ENCODE measurements at regions not wholly inside any gene's neighbourhood (a gene's known extent, or its start where the extent isn't known, plus 50 kb on each side); places are given as distances from the start of the nearest gene placed in this dataset.

GRCh38 chr11:8787372-8787771 lies 104.8 kb downstream of the RPL27A start:
- intact Hi-C loops (cut with DNase I) = no loop called here
- no peak overlapping the region for H3K27ac ChIP-seq
- ATAC-seq (no peak), DNase-seq (no peak)
- no peaks in the 10 kb centered on the region for H3K36me3 ChIP-seq
- no peak overlapping the region for H3K4me3 ChIP-seq
- peaks cover 14% of the 10 kb centered on the region for H3K4me1 ChIP-seq
- no peaks in the 10 kb centered on the region for H3K27me3 ChIP-seq
- TF ChIP-seq, protein P1, sequence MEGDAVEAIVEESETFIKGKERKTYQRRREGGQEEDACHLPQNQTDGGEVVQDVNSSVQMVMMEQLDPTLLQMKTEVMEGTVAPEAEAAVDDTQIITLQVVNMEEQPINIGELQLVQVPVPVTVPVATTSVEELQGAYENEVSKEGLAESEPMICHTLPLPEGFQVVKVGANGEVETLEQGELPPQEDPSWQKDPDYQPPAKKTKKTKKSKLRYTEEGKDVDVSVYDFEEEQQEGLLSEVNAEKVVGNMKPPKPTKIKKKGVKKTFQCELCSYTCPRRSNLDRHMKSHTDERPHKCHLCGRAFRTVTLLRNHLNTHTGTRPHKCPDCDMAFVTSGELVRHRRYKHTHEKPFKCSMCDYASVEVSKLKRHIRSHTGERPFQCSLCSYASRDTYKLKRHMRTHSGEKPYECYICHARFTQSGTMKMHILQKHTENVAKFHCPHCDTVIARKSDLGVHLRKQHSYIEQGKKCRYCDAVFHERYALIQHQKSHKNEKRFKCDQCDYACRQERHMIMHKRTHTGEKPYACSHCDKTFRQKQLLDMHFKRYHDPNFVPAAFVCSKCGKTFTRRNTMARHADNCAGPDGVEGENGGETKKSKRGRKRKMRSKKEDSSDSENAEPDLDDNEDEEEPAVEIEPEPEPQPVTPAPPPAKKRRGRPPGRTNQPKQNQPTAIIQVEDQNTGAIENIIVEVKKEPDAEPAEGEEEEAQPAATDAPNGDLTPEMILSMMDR (IDR thresholded peaks at IDR 0.05) = no peak
- no peaks in the 10 kb centered on the region for H3K9me3 ChIP-seq

GRCh38 chr11:8788616-8789015 lies 106.0 kb downstream of the RPL27A start:
- H3K9me3 ChIP-seq = no peaks in the 10 kb centered on the region
- no peak for ATAC-seq
- peaks cover 26% of the 10 kb centered on the region for H3K4me1 ChIP-seq
- TF ChIP-seq, protein P1 (IDR thresholded peaks at IDR 0.05) = no peak
- DNase-seq = no peak
- no peaks in the 10 kb centered on the region for H3K36me3 ChIP-seq
- no peaks in the 10 kb centered on the region for H3K27me3 ChIP-seq
- H3K27ac ChIP-seq = no peak overlapping the region
- H3K4me3 ChIP-seq = no peak overlapping the region
- intact Hi-C loops (cut with DNase I) = no loop called here

DNA sequence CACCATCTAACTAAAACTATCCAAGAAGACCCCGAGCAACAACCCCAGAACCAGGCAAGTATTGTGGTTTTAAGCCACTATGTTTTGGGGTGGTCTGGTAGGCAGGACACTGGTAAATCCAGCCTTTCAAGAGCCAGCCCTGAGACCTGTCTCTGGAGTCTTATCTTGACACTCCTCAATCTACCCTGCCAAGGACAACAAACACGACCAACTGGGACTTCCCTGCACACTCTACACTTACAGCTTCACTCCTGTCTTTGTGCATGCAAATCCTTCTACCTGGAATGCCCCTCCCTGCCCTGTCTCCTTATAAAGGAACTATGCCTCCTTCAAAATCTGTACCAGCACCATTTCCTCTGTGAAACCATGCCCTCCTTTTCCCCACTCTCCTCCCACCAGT lies 107.3 kb downstream of the RPL27A start:
- intact Hi-C loops (cut with DNase I) = no loop called here
- TF ChIP-seq, protein P1 (IDR thresholded peaks at IDR 0.05) = no peak
- H3K27ac ChIP-seq = no peak overlapping the region
- peaks cover 29% of the 10 kb centered on the region for H3K4me1 ChIP-seq
- ATAC-seq (peak; percentile 63), DNase-seq (no peak)
- no peak overlapping the region for H3K4me3 ChIP-seq
- H3K27me3 ChIP-seq = no peaks in the 10 kb centered on the region
- H3K9me3 ChIP-seq = no peaks in the 10 kb centered on the region
- no peaks in the 10 kb centered on the region for H3K36me3 ChIP-seq

DNA sequence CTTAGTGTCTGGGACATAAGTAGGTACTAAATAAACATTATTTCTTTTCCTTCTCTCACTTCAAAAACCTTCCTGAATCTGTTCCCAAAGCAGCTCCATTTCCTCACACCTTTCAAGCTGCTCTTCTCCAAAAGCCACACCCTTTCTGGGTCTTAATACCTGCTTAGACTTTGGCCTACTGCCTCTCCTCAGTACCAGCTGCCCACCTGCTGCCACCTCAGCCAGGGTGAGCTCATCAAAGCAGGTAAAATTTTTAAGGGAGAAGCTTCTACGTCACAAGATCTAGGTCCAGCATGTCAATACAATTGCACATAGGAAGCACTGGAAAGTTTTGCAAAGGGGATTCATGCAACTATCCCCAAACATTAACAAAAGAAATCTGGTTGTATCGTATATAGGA lies 108.4 kb downstream of the RPL27A start:
- H3K27me3 ChIP-seq = no peaks in the 10 kb centered on the region
- H3K4me3 ChIP-seq = no peak overlapping the region
- intact Hi-C loops (cut with DNase I) = no loop called here
- no peaks in the 10 kb centered on the region for H3K9me3 ChIP-seq
- DNase-seq (no peak), ATAC-seq (no peak)
- H3K36me3 ChIP-seq = no peaks in the 10 kb centered on the region
- H3K4me1 ChIP-seq = peaks cover 29% of the 10 kb centered on the region
- no peak overlapping the region for H3K27ac ChIP-seq
- TF ChIP-seq, protein P1 (IDR thresholded peaks at IDR 0.05) = no peak

GRCh38 chr11:8792710-8793109 lies 110.1 kb downstream of the RPL27A start:
- Histone ChIP-seq H3K36me3 (no peaks in the 10 kb centered on the region), H3K4me3 (no peak overlapping the region), H3K27me3 (no peaks in the 10 kb centered on the region), H3K4me1 (peaks cover 21% of the 10 kb centered on the region), H3K9me3 (no peaks in the 10 kb centered on the region), H3K27ac (no peak overlapping the region)
- TF ChIP-seq, protein P1 (IDR thresholded peaks at IDR 0.05) = no peak
- ATAC-seq (no peak), DNase-seq (no peak)
- intact Hi-C loops (cut with DNase I) = no loop called here

GRCh38 chr11:8793114-8793777 lies 110.7 kb downstream of the RPL27A start:
- H3K27me3 ChIP-seq = no peaks in the 10 kb centered on the region
- DNase-seq = no peak
- H3K4me3 ChIP-seq = no peak overlapping the region
- H3K27ac ChIP-seq = no peak overlapping the region
- H3K9me3 ChIP-seq = no peaks in the 10 kb centered on the region
- intact Hi-C loops (cut with DNase I) = no loop called here
- H3K4me1 ChIP-seq = peaks cover 21% of the 10 kb centered on the region
- no peaks in the 10 kb centered on the region for H3K36me3 ChIP-seq
- ATAC-seq = peak; percentile 53
- TF ChIP-seq, protein P1 (IDR thresholded peaks at IDR 0.05) = no peak

Measured in upper lobe of right lung (tissue), 1 donor.